Hepatocyte (in vitro differentiated cells): ENCODE measurements at regions not wholly inside any gene's neighbourhood (a gene's known extent, or its start where the extent isn't known, plus 50 kb on each side); places are given as distances from the start of the nearest gene placed in this dataset.

Experiments
- EZH2 ChIP-seq: fragments of 200-600 bp; sonication (generic); IDR thresholded peaks from 2 replicates; pipeline ENCODE4 v1.6.1; 2016; ENCODE audit warnings: antibody characterized with exemption, mild to moderate bottlenecking, borderline replicate concordance
- TF ChIP-seq, protein P1 (sequence below): fragments of 200-600 bp; sonication (generic); IDR thresholded peaks from 2 replicates; pipeline ENCODE4 v1.5.1; 2016; ENCODE audit warnings: antibody characterized with exemption, mild to moderate bottlenecking; ENCODE audit not compliant: poor library complexity

DNA sequence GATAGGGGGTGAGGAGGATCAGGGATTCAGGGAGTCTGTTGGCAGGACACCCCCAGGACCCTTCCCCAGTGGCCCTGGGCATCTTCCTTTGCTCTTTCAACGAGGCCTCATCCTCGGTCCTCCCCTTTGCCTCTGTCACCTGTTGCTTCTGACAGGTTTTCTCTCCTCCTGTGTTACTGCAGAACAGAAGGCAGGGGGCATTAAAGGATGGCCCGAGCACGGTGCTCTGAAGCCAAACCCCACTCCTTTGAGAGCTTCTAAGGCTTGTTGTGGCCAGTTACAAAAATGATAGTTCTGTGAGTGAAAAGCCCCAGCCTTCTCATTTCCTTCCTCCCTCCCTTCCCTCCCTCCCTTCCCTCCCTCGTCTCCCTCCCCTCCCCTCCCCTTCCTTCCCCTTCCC is 82.5 kb downstream of the THNSL2 start:
- TF ChIP-seq, protein P1, sequence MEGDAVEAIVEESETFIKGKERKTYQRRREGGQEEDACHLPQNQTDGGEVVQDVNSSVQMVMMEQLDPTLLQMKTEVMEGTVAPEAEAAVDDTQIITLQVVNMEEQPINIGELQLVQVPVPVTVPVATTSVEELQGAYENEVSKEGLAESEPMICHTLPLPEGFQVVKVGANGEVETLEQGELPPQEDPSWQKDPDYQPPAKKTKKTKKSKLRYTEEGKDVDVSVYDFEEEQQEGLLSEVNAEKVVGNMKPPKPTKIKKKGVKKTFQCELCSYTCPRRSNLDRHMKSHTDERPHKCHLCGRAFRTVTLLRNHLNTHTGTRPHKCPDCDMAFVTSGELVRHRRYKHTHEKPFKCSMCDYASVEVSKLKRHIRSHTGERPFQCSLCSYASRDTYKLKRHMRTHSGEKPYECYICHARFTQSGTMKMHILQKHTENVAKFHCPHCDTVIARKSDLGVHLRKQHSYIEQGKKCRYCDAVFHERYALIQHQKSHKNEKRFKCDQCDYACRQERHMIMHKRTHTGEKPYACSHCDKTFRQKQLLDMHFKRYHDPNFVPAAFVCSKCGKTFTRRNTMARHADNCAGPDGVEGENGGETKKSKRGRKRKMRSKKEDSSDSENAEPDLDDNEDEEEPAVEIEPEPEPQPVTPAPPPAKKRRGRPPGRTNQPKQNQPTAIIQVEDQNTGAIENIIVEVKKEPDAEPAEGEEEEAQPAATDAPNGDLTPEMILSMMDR: no peak
- no peak for TF ChIP-seq EZH2
